Vagina (tissue), 2 donors: ENCODE measurements at regions not wholly inside any gene's neighbourhood (a gene's known extent, or its start where the extent isn't known, plus 50 kb on each side); places are given as distances from the start of the nearest gene placed in this dataset.

Source experiments
- DNase-seq, 2 donors: peaks; one replicate each; pipeline ENCODE4 v3.0.0-alpha.2; 2017; ENCODE audit errors: extremely low spot score in 2 of 2
- H3K27ac ChIP-seq: fragments of 200-600 bp; sonication (generic); one replicate; pipeline ENCODE4 v1.5.1; 2019
- H3K27me3 ChIP-seq: fragments of 200-600 bp; sonication (generic); one replicate; pipeline ENCODE4 v1.5.1; 2019
- H3K36me3 ChIP-seq, 2 donors: fragments of 200-600 bp; sonication (generic); one replicate each; pipeline ENCODE4 v1.5.1; 2017 to 2019
- H3K4me1 ChIP-seq: fragments of 200-600 bp; sonication (generic); one replicate; pipeline ENCODE4 v1.5.1; 2019
- H3K4me3 ChIP-seq, 2 donors: fragments of 200-600 bp; sonication (generic); 1 replicate in 1 of 2; 2 replicates in 1 of 2; pipeline ENCODE4 v1.5.1; 2016 to 2019
- H3K9me3 ChIP-seq: fragments of 200-600 bp; sonication (generic); one replicate; pipeline ENCODE4 v1.5.1; 2019
- CTCF ChIP-seq, 3 experiments: fragments of 450-650 bp in 2 of 3; fragments of 200-600 bp in 1 of 3; sonication (generic) in 1 of 3; IDR thresholded peaks; one replicate each; pipeline ENCODE4 v1.5.1; 2017 to 2019; ENCODE audit warnings: antibody characterized with exemption in 3 of 3, mild to moderate bottlenecking in 2 of 3, moderate library complexity in 2 of 3
- POLR2A ChIP-seq, 2 donors: fragments of 450-650 bp; IDR thresholded peaks; one replicate each; pipeline ENCODE4 v1.6.1; 2017; ENCODE audit warnings: antibody characterized with exemption in 2 of 2, mild to moderate bottlenecking in 2 of 2, moderate library complexity in 2 of 2
- POLR2AphosphoS5 ChIP-seq, 2 donors: sonication (generic); formaldehyde crosslinking; IDR thresholded peaks; one replicate each; pipeline ENCODE4 v1.9.0; 2017; ENCODE audit warnings: antibody characterized with exemption in 2 of 2, mild to moderate bottlenecking in 2 of 2, low read depth in 1 of 2; ENCODE audit not compliant: insufficient read depth in 1 of 2
- intact Hi-C: fragments of 100-400 bp; cut with DNase I; formaldehyde crosslinking; loops from one replicate; pipeline ENCODE4 v1.15.1; 2023

GRCh38 chr2:5231287-5231686 is 460.9 kb upstream of the SOX11 start:
- Histone ChIP-seq H3K4me1 (no peaks in the 10 kb centered on the region), H3K4me3 (no peak overlapping the region), H3K27me3 (no peaks in the 10 kb centered on the region), H3K27ac (no peak overlapping the region), H3K36me3 (no peaks in the 10 kb centered on the region), H3K9me3 (no peaks in the 10 kb centered on the region)
- intact Hi-C loops: no loop called here
- TF ChIP-seq CTCF (IDR thresholded peaks at IDR 0.05) (no peak), POLR2A (IDR thresholded peaks at IDR 0.05) (no peak), POLR2AphosphoS5 (IDR thresholded peaks at IDR 0.05; ENCODE audit: insufficient read depth in 1 of 2, low read depth in 1 of 2) (no peak)
- DNase-seq: no peak

GRCh38 chr2:5234563-5234962 is 457.6 kb upstream of the SOX11 start:
- Histone ChIP-seq H3K4me1 (no peaks in the 10 kb centered on the region), H3K36me3 (no peaks in the 10 kb centered on the region), H3K9me3 (no peaks in the 10 kb centered on the region), H3K27me3 (no peaks in the 10 kb centered on the region), H3K27ac (no peak overlapping the region), H3K4me3 (no peak overlapping the region)
- DNase-seq: no peak
- intact Hi-C loops: no loop called here
- no peak for TF ChIP-seq CTCF (IDR thresholded peaks at IDR 0.05)
- no peak for TF ChIP-seq POLR2A (IDR thresholded peaks at IDR 0.05)
- no peak for TF ChIP-seq POLR2AphosphoS5 (IDR thresholded peaks at IDR 0.05; ENCODE audit: insufficient read depth in 1 of 2, low read depth in 1 of 2)

GRCh38 chr2:5235701-5236100 is 456.5 kb upstream of the SOX11 start:
- DNase-seq: no peak
- Histone ChIP-seq H3K36me3 (no peaks in the 10 kb centered on the region), H3K9me3 (no peaks in the 10 kb centered on the region), H3K27ac (no peak overlapping the region), H3K4me1 (no peaks in the 10 kb centered on the region), H3K27me3 (no peaks in the 10 kb centered on the region), H3K4me3 (no peak overlapping the region)
- TF ChIP-seq CTCF (IDR thresholded peaks at IDR 0.05) (no peak), POLR2A (IDR thresholded peaks at IDR 0.05) (no peak), POLR2AphosphoS5 (IDR thresholded peaks at IDR 0.05; ENCODE audit: insufficient read depth in 1 of 2, low read depth in 1 of 2) (no peak)
- intact Hi-C loops: no loop called here

GRCh38 chr2:5236249-5236648 is 455.9 kb upstream of the SOX11 start:
- Histone ChIP-seq H3K9me3 (no peaks in the 10 kb centered on the region), H3K36me3 (no peaks in the 10 kb centered on the region), H3K27me3 (no peaks in the 10 kb centered on the region), H3K4me1 (no peaks in the 10 kb centered on the region), H3K4me3 (no peak overlapping the region), H3K27ac (no peak overlapping the region)
- intact Hi-C loops: no loop called here
- no peak for DNase-seq
- TF ChIP-seq CTCF (IDR thresholded peaks at IDR 0.05) (no peak), POLR2A (IDR thresholded peaks at IDR 0.05) (no peak), POLR2AphosphoS5 (IDR thresholded peaks at IDR 0.05; ENCODE audit: insufficient read depth in 1 of 2, low read depth in 1 of 2) (no peak)

- intact Hi-C loops: no loop called here
- H3K36me3 ChIP-seq: no peaks in the 10 kb centered on the region
- no peak overlapping the region for H3K27ac ChIP-seq
- no peaks in the 10 kb centered on the region for H3K4me1 ChIP-seq
- no peaks in the 10 kb centered on the region for H3K27me3 ChIP-seq
- no peak overlapping the region for H3K4me3 ChIP-seq
- no peaks in the 10 kb centered on the region for H3K9me3 ChIP-seq
- TF ChIP-seq POLR2A (IDR thresholded peaks at IDR 0.05) (no peak), POLR2AphosphoS5 (IDR thresholded peaks at IDR 0.05; ENCODE audit: insufficient read depth in 1 of 2, low read depth in 1 of 2) (no peak), CTCF (IDR thresholded peaks at IDR 0.05) (no peak)
- DNase-seq: no peak
These were observed 449.4 kb upstream of the SOX11 start for GRCh38 chr2:5242751-5243150.
